ENCODE measurements at regions not wholly inside any gene's neighbourhood (a gene's known extent, or its start where the extent isn't known, plus 50 kb on each side); places are given as distances from the start of the nearest gene placed in this dataset.

GRCh38 chr6:84816741-84817140 is 52.3 kb upstream of the TBX18 start:
- Mint-ChIP-seq H3K36me3 (ENCODE audit: low read depth) (no peaks in the 10 kb centered on the region), H3K27ac (no peak overlapping the region), H3K4me1 (no peaks in the 10 kb centered on the region), H3K4me3 (no peak overlapping the region), H3K27me3 (ENCODE audit: insufficient read depth) (peaks cover 4% of the 10 kb centered on the region), H3K9me3 (peaks cover 3% of the 10 kb centered on the region)
- no peak for TF ChIP-seq CTCF (conservative IDR thresholded peaks at IDR 0.05)
- WGBS, 2 experiments (ENCODE audit: insufficient coverage in 1 of 2, insufficient read length in 1 of 2): 79 to 83% methylated on average over 1 to 3 of the region's 3 CpGs
- Histone ChIP-seq H3K27ac (ENCODE audit: low read depth, low read length) (no peak overlapping the region), H3K4me3 (ENCODE audit: low read length) (no peak overlapping the region), H3K9ac (ENCODE audit: extremely low read depth, low read length, poor library complexity, severe bottlenecking) (no peak overlapping the region), H3K27me3 (ENCODE audit: control insufficient read depth, insufficient read depth, low read length, poor library complexity, severe bottlenecking) (no peaks in the 10 kb centered on the region), H3K9me3 (ENCODE audit: control insufficient read depth, low read length) (no peaks in the 10 kb centered on the region), H3K4me1 (ENCODE audit: control insufficient read depth, insufficient read depth, low read length) (no peaks in the 10 kb centered on the region), H3K36me3 (ENCODE audit: control insufficient read depth, insufficient read depth, low read length) (no peaks in the 10 kb centered on the region)
- no peak for DNase-seq

GRCh38 chr6:84815896-84816735 is 51.7 kb upstream of the TBX18 start:
- Mint-ChIP-seq H3K4me3 (no peak overlapping the region), H3K27me3 (ENCODE audit: insufficient read depth) (peaks cover 4% of the 10 kb centered on the region), H3K27ac (no peak overlapping the region), H3K9me3 (peaks cover 3% of the 10 kb centered on the region), H3K4me1 (no peaks in the 10 kb centered on the region), H3K36me3 (ENCODE audit: low read depth) (no peaks in the 10 kb centered on the region)
- TF ChIP-seq CTCF (conservative IDR thresholded peaks at IDR 0.05): no peak
- no peak for DNase-seq
- Histone ChIP-seq H3K4me3 (ENCODE audit: low read length) (no peak overlapping the region), H3K27ac (ENCODE audit: low read depth, low read length) (no peak overlapping the region), H3K36me3 (ENCODE audit: control insufficient read depth, insufficient read depth, low read length) (no peaks in the 10 kb centered on the region), H3K4me1 (ENCODE audit: control insufficient read depth, insufficient read depth, low read length) (no peaks in the 10 kb centered on the region), H3K9ac (ENCODE audit: extremely low read depth, low read length, poor library complexity, severe bottlenecking) (no peak overlapping the region), H3K9me3 (ENCODE audit: control insufficient read depth, low read length) (no peaks in the 10 kb centered on the region), H3K27me3 (ENCODE audit: control insufficient read depth, insufficient read depth, low read length, poor library complexity, severe bottlenecking) (no peaks in the 10 kb centered on the region)
- WGBS, 2 experiments (ENCODE audit: insufficient coverage in 1 of 2, insufficient read length in 1 of 2): 94 to 100% methylated on average over 1 to 3 of the region's 3 CpGs
